ENCODE measurements at regions not wholly inside any gene's neighbourhood (a gene's known extent, or its start where the extent isn't known, plus 50 kb on each side); places are given as distances from the start of the nearest gene placed in this dataset.

GRCh38 chr14:28365510-28365909 is 401.1 kb upstream of the FOXG1 start:
- no peaks in the 10 kb centered on the region for H3K27me3 ChIP-seq (ENCODE audit: control insufficient read depth, insufficient read depth, low read length)
- intact Hi-C loops (cut with micrococcal nuclease) (no loop called here), in situ Hi-C loops (cut with MboI; ENCODE audit: low sequenced_read_pairs) (no loop called here), dilution Hi-C loops (cut with HindIII; ENCODE audit: low sequenced_read_pairs, unreplicated experiment) (no loop called here)
- no peaks in the 10 kb centered on the region for H3K79me1 ChIP-seq (ENCODE audit: low read depth in 1 of 2, low read length in 2 of 2)
- no peaks in the 10 kb centered on the region for H3K36me3 ChIP-seq (ENCODE audit: control insufficient read depth, insufficient read depth, low read length)
- no peak overlapping the region for H3K4me3 ChIP-seq (ENCODE audit: insufficient read depth, low read depth, low read length)
- no peaks in the 10 kb centered on the region for H3K4me1 ChIP-seq (ENCODE audit: control insufficient read depth, insufficient read depth, low read length)
- no peak overlapping the region for H3K14ac ChIP-seq (replicated peaks; ENCODE audit: low read depth, low read length)
- no peak overlapping the region for H3K9ac ChIP-seq (ENCODE audit: low read depth, low read length)
- no peak overlapping the region for H3K4me2 ChIP-seq (ENCODE audit: low read depth, low read length)
- no peak overlapping the region for H3K18ac ChIP-seq (ENCODE audit: low read depth, low read length)
- no peak overlapping the region for H2AK5ac ChIP-seq (ENCODE audit: low read depth, low read length)
- no peak overlapping the region for H2BK5ac ChIP-seq (ENCODE audit: low read depth, low read length, poor library complexity, severe bottlenecking)
- H4K91ac ChIP-seq (ENCODE audit: insufficient read depth, low read depth, low read length): no peak overlapping the region
- TF ChIP-seq BHLHE40 (IDR thresholded peaks at IDR 0.05; ENCODE audit: low read depth, low read length) (no peak), ELK1 (IDR thresholded peaks at IDR 0.05; ENCODE audit: borderline replicate concordance, low read depth, low read length) (no peak), RCOR1 (IDR thresholded peaks at IDR 0.05; ENCODE audit: insufficient replicate concordance, low read length) (no peak), MAZ (IDR thresholded peaks at IDR 0.05; ENCODE audit: borderline replicate concordance, low read depth, low read length) (no peak), RFX5 (IDR thresholded peaks at IDR 0.05; ENCODE audit: low read depth, low read length) (no peak)
- H2BK15ac ChIP-seq (ENCODE audit: low read depth, low read length): no peak overlapping the region
- H3K56ac ChIP-seq (ENCODE audit: extremely low read depth, insufficient read depth, low read length): no peak overlapping the region
- H4K8ac ChIP-seq (ENCODE audit: low read depth in 2 of 2, low read length in 2 of 2): no peak overlapping the region
- no peaks in the 10 kb centered on the region for H3K9me1 ChIP-seq (ENCODE audit: insufficient read depth, low read length)
- BruUV-seq (replicated peaks): no TSS peak
- POLR2A ChIA-PET (ENCODE audit: unreplicated experiment): no interaction called here
- no peak overlapping the region for H2AFZ ChIP-seq (replicated peaks; ENCODE audit: low read length, poor library complexity)
- no peaks in the 10 kb centered on the region for H4K20me1 ChIP-seq (ENCODE audit: insufficient read depth, low read length)
- DNase-seq: no peak
- CTCF ChIA-PET: no interaction called here
- H3K27ac ChIP-seq (ENCODE audit: insufficient read depth, low read length): no peak overlapping the region
- no peak overlapping the region for H3K23ac ChIP-seq (ENCODE audit: low read depth, low read length)
- no peak overlapping the region for H2BK120ac ChIP-seq (ENCODE audit: low read depth, low read length)
- H3K4ac ChIP-seq (ENCODE audit: low read depth, low read length): no peak overlapping the region
- no peak for ATAC-seq (ENCODE audit: low read depth)
- no peak overlapping the region for H4K5ac ChIP-seq (ENCODE audit: low read depth, low read length)
- H2BK20ac ChIP-seq (ENCODE audit: low read depth, low read length): no peak overlapping the region
- WGBS, 2 experiments (ENCODE audit: extremely low coverage in 2 of 2, insufficient read length in 1 of 2): no CpG with 5 or more reads among the region's 5 CpGs
- peaks cover 8% of the 10 kb centered on the region; the same call in 1 of the 2 replicates for H3K9me3 ChIP-seq (ENCODE audit: control insufficient read depth, insufficient read depth, low read length)
- no peak overlapping the region for H2AK9ac ChIP-seq (replicated peaks; ENCODE audit: low read depth, low read length, poor library complexity)

All from IMR-90 (cell line).